GM21515 (cell line): ENCODE measurements at regions not wholly inside any gene's neighbourhood (a gene's known extent, or its start where the extent isn't known, plus 50 kb on each side); places are given as distances from the start of the nearest gene placed in this dataset.
"Not testable (repeated sequence)": the region's sequence is repeated elsewhere in the genome, so short reads cannot be mapped to it uniquely, and the experiment has no call there.

ENCODE experiments used
- ATAC-seq: cut with Tn5 transposase; IDR thresholded peaks from one replicate; pipeline ENCODE4 v1.9.1; 2021; ENCODE audit not compliant: unreplicated experiment

DNA sequence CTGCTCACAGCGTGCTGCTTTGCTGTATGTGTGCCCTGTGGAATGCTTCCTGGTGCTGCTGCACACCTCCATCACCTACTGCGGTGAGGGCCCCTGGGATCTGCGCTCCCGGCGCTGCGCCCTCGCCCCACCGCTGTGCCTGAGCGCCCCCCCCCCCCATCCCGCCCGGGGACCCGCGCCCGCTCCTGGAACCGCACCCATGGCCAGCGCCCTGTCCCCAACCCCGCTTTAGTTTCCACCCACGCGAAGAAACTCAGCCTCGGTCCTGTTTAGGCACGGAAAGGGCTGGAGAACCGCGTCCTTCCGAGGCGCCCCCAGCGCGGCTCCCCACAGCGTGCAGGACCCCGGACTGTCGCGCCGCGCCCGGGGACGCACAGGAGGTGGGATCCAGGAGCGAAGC is 265.5 kb downstream of the POTEB3 start:
- not testable (repeated sequence) for ATAC-seq

DNA sequence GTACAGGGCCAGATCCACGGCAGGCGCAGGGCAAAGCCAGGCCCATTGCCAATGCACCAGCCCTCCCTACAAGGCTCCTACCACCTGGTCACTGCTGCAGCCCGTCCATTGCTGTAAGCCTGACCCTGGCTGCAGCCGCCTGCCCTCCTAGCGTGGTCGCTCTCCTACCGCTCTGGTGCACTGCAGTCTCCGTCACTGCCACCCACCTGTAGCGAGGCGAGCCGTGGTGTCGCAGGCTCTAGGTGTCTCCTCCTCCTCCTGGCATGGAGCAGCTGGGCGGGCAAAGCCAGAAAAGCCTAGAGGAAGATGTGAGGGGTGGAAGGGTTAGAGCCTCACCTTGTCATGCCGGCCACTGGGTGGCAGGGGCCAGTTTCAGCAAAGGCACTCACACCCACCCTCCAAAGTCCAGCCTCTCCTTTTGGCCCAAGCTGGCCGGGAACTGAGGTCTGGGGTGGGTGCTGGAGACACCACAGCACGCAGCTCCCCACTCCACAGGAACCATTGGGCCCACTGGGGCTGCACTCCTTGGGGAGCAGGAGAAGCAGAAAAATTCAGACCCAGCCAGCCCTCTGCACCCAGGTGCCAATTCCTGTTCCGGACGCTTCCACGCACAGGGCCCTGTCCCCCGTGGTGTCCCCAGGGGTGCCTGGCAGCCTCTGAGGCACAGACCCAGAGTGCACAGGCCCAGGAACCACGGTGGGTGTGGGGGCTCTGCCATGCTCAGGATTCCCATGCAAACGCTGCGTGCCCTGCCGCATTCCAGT is 285.3 kb upstream of the POTEB2 start:
- ATAC-seq: not testable (repeated sequence)

DNA sequence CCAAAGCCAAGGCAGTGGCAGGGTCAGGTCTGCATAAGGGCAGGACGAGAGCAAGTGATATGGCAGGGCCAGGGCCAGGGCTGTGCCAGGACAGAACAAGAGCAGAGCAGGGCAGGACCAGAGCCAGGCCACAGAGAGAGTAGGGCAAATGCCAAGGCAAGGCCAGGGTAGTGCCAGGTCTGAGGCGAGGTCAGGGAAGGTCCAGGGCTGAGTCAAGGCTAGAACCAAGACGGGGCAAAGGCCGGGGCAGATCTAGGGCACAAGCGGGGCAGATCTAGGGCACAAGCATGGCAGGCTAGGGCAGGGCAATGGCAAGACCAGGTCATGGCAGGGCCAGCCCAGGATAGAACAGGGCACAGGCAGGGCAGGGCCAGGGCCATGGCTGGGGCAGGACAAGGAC is 282.0 kb upstream of the POTEB2 start:
- ATAC-seq: not testable (repeated sequence)

DNA sequence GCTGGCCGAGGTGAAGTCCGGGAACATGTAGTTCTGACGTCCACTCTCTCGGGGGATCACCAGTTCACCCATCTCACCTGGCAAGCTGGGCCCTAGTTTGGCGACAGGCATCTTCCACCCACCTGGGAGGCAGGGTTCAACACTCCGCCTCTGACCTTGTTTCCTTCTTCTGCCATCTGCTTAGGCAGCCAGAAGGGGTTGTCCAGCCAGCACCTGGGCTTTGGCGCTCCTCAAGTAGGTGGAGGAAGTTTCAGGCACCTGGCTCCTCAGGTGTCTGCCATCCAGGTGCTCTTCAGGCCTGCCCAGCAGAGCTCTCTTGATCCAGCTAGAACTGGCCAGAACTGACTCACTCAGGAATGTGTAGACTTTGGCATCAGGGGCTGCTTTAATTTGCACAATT is 267.8 kb upstream of the POTEB2 start:
- ATAC-seq: not testable (repeated sequence)

DNA sequence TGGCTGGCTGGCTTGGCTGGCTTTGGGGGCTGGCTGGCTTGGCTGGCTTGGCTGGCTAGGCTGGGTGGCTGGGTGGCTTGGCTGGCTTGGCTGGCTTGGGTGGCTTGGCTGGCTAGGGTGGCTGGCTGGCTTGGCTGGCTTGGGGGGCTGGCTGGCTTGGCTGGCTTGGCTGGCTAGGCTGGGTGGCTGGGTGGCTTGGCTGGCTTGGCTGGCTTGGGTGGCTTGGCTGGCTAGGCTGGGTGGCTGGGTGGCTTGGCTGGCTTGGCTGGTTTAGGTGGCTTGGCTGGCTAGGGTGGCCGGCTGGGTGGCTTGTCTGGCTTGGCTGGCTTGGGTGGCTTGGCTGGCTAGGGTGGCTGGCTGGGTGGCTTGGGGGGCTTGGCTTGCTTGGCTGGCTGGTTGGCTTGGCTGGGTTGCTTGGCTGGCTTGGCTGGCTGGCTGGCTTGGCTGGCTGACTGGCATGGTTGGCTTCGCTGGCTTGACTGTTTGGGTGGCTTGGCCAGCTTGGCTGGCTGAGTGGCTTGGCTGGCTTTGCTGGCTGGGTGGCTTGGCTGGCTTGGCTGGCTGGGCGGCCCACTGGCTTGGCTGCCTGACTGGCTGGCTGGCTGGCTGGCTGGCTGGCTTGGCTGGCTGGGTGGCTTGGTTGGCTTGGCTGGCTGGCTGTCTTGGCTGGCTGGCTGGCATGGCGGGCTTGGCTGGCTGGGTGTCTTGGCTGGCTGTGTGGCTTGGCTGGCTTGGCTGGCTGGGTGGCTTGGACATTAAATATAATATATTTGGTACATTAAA is 246.3 kb upstream of the POTEB2 start:
- ATAC-seq: not testable (repeated sequence)

DNA sequence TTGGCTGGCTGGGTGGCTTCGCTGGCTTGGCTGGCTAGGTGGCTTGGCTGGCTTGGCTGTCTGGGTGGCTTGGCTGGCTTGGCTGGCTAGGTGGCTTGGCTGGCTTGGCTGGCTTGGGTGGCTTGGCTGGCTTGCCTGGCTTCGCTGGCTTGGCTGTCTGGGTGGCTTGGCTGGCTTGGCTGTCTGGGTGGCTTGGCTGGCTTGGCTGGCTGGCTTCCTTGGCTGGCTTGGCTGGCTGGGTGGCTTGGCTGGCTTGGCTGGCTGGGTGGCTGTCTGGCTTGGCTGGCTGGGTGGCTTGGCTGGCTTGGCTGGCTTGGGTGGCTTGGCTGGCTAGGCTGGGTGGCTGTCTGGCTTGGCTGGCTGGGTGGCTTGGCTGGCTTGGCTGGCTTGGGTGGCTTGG is 245.7 kb upstream of the POTEB2 start:
- ATAC-seq: not testable (repeated sequence)

DNA sequence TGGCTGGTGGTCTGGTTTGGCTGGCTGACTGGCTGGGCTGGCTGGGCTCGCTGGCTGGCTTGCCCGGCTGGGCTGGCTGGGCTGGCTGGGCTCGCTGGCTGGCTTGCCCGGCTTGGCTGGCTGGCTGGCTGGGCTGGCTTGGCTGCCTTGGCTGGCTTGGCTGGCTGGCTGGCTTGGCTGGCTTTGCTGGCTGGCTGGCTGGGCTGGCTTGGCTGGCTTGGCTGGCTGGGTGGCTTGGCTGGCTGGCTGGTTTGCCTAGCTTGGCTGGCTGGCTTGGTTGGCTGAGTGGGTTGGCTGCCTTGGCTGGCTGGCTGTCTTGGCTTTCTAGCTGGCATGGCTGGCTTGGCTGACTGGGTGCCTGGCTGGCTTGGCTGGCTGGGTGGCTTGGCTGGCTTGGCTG is 245.1 kb upstream of the POTEB2 start:
- ATAC-seq: not testable (repeated sequence)

DNA sequence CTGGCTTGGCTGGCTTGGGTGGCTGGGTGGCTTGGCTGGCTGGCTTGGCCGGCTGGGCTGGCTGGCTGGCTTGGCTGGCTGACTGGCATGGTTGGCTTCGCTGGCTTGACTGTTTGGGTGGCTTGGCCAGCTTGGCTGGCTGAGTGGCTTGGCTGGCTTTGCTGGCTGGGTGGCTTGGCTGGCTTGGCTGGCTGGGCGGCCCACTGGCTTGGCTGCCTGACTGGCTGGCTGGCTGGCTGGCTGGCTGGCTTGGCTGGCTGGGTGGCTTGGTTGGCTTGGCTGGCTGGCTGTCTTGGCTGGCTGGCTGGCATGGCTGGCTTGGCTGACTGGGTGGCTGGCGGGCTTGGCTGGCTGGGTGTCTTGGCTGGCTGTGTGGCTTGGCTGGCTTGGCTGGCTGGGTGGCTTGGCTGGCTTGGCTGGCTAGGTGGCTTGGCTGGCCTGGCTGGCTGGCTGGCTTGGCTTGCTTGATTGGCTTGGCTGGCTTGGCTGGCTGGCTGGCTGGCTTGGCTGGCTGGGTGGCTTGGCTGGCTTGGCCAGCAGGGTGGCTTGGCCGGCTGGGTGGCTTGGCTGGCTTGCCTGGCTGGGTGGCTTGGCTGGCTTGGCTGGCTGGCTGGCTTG is 244.2 kb upstream of the POTEB2 start:
- ATAC-seq: not testable (repeated sequence)

DNA sequence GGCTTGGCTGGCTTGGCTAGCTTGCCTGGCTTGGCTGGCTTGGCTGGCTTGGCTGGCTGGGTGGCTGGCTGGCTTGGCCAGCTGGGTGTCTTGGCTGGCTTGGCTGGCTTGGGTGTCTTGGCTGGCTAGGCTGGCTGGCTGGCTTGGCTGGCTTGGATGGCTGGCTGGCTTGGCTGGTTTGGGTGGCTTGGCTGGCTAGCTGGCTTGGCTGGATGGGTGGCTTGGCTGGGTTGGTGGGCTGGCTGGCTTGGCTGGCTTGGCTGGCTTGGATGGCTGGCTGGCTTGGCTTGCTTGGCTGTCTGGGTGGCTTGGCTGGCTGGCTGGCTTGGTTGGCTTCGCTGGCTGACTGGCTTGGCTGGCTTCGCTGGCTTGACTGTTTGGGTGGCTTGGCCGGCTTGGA is 242.3 kb upstream of the POTEB2 start:
- not testable (repeated sequence) for ATAC-seq

DNA sequence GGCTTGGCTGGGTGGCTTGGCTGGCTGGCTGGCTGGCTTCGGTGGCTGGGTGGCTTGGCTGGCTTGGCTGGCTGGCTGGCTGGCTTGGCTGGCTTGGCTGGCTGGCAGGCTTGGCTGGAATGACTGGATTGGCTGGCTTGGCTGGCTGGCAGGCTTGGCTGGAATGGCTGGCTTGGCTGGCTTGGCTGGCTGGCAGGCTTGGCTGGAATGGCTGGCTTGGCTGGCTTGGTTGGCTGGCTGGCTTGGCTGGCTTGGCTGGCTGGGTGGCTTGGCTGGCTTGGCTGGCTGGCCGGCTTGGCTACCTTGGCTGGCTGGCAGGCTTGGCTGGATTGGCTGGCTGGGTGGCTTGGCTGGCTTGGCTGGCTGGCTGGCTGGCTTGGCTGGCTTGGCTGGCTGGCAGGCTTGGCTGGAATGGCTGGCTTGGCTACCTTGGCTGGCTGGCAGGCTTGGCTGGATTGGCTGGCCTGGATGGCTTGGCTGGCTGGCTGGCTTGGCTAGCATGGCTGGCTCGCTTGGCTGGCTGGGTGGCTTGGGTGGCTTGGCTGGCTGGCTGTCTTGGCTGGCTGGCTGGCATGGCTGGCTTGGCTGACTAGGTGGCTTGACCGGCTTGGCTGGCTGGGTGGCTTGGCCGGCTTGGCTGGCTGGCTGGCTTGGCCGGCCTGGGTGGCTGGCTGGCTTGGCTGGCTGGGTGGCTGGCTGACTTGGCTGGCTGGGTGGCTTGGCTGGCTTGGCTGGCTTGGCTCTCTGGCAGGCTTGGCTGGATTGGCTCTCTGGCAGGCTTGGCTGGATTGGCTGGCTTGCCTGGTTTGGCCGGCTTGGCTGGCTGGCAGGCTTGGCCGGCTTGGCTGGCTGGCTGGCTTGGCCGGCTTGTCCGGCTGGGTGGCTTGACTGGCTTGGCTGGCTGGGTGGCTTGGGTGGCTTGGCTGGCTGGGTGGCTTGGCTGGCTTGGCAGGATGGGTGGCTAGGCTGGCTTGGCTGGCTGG is 241.6 kb upstream of the POTEB2 start:
- not testable (repeated sequence) for ATAC-seq

DNA sequence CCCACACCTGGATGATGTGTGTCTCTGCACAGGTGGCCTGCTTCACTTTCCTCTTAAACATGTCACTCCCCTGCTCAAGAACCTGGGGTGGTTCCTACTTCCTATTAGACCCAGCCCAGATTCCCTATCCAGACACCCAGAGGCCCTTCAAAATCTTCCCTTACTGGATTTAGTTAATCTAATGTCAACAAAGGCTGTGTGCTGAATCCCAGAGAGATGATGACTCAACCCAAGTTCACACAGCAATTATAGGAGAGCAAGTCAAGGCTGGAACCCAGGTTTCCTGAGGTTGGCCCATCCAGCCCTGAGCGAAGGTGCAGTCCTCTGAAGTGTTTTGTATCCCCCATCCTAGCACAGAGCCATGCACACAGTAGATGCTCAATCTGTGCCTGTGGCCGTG is 230.5 kb upstream of the POTEB2 start:
- ATAC-seq: not testable (repeated sequence)

DNA sequence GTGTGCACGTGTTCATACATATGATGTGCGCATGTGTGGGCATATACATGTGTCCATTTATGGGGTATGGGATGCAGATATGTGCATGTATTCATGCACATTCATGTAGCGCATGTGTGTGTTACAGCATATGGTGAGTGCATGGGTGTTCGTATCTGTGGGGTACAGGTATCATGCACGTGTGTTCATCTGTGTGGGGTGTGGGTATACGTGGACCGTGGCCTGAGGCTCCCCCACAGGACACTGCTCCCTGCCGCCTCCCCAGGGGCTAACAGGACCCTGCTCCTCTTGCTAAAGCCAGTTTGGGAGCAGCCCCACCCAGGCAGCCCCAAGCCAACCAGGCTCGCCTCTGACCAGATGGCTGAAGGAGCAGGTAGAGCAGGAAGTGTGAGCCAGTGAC is 213.4 kb upstream of the POTEB2 start:
- ATAC-seq: not testable (repeated sequence)

DNA sequence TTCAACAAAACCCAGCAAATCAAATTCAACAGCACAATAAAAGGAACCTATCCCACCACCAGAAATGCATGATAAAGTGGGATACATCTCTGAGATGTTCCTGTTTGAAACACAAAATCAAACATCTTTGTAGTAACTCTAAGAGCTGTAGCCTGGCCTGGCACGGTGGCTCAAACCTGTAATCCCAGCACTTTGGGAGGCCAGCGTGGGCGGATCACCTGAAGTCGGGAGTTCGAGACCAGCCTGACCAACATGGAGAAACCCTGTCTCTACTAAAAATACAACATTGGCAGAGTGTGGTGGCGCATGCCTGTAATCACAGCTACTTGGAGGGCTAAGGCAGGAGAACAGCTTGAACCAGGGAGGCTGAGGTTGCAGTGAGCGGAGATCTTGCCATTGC is 202.8 kb upstream of the POTEB2 start:
- not testable (repeated sequence) for ATAC-seq

DNA sequence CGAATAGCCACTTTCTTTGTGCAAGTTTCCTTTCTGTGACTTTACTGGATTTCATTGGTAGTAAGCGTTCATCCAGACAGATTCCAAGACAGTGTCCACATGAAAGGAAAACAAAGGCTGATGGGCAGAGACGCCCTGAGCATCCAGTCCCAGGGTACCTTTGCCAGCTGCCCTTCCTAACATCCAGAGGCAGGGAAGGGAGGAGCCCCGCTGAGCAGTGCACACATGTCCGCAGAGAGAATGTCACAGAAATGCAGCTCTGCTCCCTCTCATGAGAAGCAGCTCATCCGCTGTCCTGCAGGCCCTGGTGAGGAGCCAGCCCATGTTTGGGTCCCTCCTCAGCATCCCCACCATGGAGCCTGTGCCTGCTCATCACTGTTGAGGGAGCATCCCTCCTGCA is 197.4 kb upstream of the POTEB2 start:
- not testable (repeated sequence) for ATAC-seq

DNA sequence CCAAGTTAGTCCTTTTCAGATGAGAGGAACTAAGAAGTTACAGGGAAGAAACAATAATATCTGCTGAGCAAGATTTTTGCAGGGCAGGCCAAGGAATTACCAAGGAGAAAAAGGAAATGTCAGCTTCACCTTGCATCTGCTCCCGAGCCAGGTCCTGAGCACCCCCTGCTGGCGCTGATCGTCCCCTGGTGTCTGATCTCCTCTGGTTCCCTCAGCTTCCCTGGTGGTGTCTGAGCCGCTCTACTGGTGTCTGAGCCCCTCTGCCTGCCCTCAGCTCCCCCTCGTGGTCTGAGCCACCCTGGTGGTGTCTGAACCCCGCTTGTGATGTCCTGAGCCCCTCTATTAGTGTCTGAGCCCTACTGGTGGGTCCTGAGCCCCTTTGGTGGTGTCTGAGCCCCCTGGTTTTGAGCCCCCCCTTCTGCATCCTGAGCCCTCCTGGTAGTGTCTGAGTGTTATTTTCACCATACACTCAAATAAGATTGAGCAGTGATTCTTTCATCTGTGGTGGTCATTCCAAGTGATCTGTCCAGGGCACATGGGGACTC is 196.6 kb upstream of the POTEB2 start:
- ATAC-seq: not testable (repeated sequence)

DNA sequence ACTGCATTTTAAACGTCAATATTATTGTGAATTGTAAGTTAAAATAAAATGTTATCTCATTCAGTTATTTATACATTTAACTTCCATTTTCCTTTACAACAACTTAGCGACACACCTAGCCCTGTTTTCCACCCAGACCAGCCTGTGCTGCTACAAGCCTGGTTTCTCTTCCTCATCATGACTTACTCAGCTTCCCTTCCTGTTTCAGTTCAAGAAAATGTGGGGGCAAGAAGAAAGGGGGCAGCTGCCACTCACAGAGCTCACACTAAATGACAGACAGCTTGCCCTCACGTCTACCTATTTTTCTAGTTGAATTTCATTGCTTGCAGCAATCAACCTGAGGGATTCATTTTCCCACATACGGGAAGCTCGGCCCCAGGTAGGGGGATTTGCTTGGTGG is 185.8 kb upstream of the POTEB2 start:
- ATAC-seq: not testable (repeated sequence)

DNA sequence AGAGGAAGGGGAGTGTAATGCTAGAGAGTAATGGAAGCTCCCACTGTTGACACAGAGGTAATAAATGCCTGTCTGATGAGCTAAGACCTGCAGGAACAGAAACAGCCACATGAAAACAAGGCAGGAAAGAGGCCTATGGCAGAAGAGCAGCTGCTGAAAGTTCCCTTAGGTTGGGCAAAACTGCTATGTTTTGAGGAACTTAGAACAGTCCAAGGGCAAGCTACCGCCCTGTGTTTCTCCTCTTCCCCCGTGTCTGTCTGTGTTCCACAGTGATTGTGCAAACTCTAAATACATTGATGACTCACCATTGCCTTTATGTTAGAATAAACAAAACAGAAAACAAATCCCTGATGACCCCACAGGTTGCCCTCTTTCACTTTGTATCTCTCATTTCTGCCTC is 165.6 kb upstream of the POTEB2 start:
- not testable (repeated sequence) for ATAC-seq

DNA sequence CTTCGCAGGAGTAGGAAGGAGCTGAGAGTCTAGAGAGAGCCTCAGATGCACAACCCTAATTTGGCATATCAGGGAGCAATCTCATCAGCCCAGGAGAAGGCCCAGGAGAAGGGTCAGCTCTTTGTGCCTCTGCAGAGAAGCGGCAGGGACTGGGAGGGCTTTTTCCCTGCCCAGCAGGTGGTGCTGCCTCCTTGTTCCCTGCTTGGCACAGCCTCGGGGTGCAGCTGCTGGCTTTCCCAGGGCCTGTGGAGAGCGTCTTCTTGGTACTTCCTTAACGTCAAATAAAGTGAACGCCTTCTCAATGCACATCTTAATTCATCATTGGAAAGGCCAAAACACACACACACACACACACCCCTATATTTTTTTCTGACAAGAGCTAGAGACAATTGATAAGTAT is 162.9 kb upstream of the POTEB2 start:
- ATAC-seq: not testable (repeated sequence)

DNA sequence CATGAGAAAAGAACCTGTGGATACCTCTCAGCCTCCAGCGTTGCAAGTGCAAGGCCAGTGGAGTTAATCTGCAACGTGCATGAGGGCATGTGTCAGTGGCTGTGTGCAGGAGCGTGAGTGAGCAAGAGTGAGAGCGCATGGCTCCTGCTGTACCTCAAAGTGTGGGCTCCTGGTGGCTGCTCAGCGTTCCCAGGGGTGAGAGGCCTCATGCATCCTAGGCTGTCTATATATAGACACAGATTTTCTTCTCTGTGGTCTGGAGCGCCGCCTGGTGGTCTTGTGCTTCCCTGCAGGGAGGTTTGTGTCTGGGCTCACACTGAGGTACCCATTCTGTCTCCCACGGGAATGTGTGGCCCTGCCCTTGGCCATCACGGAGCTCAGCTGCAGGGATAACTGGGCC is 161.8 kb upstream of the POTEB2 start:
- ATAC-seq: not testable (repeated sequence)

DNA sequence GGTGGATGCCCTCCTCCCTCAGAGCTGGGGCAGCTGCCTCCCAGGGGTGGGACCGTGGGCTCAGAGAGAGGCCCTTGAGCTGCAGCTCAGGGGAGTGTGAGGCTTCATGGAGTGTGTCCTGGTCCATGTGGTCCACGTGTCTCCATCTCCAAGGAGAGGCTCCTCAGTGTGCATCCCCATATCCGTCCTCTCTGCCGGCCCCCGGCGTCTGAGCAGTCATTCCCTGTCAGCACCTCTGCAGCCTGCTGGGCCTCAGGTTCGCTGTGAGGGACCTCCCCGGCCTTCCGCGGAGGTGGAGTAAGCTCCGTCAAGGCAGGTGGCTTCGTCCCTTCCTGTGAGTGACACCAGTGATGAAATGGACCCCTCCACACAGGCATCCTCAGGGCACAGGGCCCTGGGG is 160.7 kb upstream of the POTEB2 start:
- not testable (repeated sequence) for ATAC-seq
